ENCODE measurements at regions not wholly inside any gene's neighbourhood (a gene's known extent, or its start where the extent isn't known, plus 50 kb on each side); places are given as distances from the start of the nearest gene placed in this dataset.

DNA sequence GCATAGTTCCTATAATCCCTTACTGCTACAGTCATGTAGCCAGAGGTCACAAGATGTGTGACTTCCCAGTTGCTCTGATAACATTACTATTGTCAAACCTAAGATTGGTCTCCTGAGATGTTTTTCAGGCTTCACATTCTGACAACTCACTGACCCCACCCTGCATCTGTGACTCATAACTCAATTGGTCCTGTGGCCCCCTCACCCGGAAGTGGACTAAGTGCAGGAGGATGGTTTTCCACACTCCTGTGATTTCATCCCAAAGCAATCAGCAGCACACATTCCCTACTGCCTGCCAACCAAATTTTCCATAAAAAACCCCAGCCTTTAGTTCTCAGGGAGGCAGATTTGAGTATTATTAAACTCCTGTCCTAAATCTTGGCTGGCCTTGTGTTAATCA, 564.9 kb upstream of the ZNF385D start:
- TF ChIP-seq TOX (CRISPR knock-in tag; IDR thresholded peaks at IDR 0.05; ENCODE audit: borderline replicate concordance) = no peak
- no peak for TF ChIP-seq BACH2 (CRISPR knock-in tag; IDR thresholded peaks at IDR 0.05; ENCODE audit: borderline replicate concordance)

All from SK-N-SH treated with all-trans-retinoic acid at 6 μM for 48 hours (cell line).